ENCODE measurements at regions not wholly inside any gene's neighbourhood (a gene's known extent, or its start where the extent isn't known, plus 50 kb on each side); places are given as distances from the start of the nearest gene placed in this dataset.
"Not testable (repeated sequence)": the region's sequence is repeated elsewhere in the genome, so short reads cannot be mapped to it uniquely, and the experiment has no call there.

DNA sequence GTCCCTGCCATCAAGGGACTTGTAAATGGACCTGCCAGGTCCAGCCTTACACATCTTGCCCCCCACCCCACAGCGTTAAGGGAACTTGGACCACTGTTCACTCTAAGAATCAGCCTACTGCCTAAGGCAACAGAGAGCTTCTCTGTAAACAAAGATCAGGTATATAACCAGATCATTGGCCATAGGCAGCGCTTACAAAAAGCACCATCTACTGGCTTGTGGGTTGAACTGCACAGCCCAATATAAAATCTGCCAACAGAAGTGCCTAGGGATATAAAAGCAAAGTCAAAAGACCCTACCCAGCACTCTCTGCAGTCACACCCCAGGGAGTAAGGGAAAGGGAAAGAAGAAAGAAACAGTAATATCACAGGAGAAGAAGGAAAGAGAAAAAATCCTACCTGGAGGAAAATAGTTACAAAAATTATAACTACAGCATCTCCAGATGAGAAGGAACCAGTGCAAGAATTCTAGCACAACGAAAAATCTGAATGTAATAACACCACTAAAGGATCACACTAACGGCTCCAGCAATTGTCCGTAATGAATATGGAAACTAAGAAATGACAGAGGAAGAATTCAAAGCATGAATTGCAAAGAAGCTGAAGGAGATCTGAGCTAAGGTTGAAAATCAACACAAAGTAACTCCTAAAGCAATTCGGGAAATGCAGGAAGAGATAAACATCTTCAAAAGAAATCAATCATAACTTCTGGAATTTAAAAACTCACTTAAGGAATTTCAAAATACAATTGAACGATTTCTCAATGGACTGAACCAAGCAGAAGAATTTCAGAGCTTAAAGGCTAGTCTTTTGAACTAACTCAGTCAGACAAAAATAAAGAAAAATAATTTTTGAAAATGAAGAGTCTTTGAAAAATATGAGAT, 95.2 kb upstream of the PCED1B start:
- DNase-seq = peak in 1 of 3 donors; percentile 45

DNA sequence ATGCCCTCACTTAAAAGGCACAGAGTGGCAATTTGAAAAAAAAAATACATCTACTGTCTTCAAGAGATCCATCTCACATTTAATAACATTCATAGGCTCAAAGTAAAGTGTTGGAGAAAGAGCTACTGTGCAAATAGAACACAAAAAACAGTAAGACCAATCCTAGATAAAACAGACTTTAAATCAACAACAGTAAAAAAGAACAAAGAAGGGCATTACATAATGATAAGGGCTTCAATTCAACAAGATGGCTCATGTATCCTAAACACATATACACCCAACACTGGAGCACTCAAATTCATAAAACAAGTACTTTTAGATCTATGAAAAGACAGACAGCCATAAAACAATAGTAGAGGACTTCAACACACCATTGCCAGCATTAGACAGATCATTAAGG, 93.6 kb upstream of the PCED1B start:
- DNase-seq = no peak

GRCh38 chr12:46988122-46988521, 91.3 kb upstream of the PCED1B start:
- not testable (repeated sequence) for DNase-seq

DNA sequence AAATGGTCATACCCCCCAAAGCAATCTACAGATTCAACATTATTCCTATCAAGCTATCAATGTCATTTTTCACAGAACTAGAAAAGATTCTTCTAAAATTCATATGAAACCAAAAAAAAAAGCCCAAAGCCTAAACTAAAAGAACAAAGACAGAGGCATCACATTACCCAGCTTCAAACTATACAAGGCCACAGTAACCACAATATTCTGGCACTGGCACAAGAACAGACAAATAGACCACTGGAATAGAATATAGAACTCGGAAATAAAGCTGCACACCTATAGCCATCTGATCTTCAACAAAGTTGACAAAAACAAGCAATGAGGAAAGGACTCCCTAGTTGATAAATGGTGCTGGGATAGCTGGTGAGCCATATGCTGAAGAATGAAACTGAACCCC, 89.2 kb upstream of the PCED1B start:
- no peak for DNase-seq

DNA sequence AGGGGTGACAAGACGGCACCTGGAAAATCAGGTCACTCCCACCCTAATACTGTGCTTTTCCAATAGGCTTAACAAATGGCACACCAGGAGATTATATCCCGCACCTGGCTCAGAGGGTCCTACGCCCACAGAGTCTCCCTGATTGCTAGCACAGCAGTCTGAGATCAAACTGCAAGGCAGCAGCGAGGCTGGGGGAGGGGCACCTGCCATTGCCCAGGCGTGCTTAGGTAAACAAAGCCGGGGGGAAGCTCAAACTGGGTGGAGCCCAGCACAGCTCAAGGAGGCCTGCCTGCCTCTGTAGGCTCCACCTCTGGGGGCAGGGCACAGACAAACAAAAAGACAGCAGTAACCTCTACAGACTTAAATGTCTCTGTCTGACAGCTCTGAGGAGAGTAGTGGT, 87.4 kb upstream of the PCED1B start:
- not testable (repeated sequence) for DNase-seq

DNA sequence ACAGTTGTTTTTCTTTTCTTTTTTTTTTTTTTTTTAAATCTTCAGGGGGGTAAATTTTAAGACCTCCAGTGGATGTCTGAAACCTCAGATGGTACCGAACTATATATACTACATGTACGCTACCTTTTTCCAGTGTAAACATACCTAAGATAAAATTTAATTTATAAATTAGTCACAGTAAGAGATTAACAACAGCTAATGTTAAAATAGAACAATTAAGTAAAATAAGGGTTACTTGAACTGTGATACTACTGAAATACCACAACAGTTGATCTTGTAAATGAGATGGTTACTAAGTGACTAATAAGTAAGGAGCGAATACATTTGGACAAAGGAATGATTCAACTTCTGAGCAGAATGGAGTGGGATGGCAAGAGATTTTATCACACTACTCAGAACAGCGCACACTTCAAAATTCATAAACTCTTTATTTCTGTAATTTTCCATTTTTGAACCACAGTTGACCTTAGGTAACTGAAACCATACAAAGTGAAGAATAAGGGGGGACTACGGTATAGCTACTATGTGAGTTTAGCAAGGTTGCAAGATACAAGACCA, 80.5 kb upstream of the PCED1B start:
- DNase-seq = peak in 1 of 3 donors; percentile 21

GRCh38 chr12:47004634-47005033, 74.8 kb upstream of the PCED1B start:
- no peak for DNase-seq

DNA sequence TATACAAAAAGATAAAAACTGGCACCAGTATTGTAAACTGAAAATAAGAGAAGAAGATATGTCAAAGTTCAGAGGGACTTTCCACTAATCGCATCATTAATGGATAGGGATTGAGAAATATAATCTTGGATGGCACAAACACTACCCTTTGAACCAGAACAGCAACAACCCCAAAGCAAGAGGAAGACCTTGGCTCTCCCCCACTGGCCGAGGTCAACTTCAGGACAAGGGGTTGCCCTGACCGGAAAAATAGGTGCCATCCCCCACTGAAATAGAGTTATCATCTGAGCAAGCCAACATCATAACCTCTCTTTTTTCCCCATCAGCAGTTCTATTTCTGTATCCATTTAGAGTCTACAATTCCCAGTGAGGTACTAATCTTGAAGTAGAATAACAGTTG, 72.4 kb upstream of the PCED1B start:
- no peak for DNase-seq

DNA sequence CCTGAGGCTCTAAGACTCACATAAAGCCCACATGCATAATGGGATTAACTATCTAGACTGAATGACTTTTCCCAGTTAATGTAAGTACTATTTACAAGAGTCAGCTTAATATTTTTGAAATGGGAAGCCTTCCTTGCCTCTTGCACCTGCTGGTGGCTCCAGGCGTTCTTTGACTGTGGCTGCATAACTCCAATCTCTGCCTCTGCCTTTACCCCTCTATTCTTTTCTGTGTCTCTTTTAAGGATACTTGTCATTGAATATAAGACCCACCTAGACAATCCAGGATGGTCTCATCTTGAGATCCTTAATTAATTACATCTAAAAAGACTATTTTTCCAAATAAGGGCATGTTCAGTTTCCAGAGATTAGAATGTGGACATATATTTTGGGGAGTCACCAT, 66.9 kb upstream of the PCED1B start:
- DNase-seq = no peak

GRCh38 chr12:47014474-47014873, 64.9 kb upstream of the PCED1B start:
- peak in 1 of 3 donors; percentile 10 for DNase-seq

GRCh38 chr12:47015381-47015780, 64.0 kb upstream of the PCED1B start:
- DNase-seq = no peak

DNA sequence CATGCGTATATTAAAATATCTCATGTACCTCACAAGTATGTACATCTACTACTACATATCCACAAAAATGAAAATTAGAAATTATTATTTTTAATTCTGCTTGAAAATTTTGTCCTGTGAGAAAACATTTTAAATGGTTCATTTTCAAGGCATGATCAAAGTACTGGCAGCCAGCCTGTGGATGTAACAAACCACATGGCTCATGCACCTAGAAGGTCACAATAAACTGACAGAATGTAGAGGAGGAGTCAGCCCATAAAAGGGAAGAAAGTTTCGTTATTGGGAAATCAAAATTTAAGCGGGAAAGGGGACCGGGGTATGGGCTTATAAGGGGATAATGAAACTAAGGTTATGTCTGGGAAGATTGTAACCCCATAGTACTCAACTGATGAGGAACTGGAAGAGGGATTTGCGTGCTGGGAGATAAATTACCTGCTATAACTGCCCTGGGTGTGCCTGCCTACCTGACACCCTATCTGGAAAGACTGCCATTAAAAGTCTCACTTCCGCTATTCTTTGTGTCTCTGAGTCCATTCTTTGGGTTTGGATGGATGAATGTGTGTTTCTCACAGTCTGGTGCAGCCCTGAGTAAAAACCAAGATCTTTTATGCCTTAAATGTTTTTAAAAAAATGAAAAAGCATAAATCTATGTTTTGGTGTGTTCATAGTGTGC, 62.2 kb upstream of the PCED1B start:
- DNase-seq = no peak

- DNase-seq = no peak
These were observed 61.4 kb upstream of the PCED1B start for GRCh38 chr12:47017901-47018475.

DNA sequence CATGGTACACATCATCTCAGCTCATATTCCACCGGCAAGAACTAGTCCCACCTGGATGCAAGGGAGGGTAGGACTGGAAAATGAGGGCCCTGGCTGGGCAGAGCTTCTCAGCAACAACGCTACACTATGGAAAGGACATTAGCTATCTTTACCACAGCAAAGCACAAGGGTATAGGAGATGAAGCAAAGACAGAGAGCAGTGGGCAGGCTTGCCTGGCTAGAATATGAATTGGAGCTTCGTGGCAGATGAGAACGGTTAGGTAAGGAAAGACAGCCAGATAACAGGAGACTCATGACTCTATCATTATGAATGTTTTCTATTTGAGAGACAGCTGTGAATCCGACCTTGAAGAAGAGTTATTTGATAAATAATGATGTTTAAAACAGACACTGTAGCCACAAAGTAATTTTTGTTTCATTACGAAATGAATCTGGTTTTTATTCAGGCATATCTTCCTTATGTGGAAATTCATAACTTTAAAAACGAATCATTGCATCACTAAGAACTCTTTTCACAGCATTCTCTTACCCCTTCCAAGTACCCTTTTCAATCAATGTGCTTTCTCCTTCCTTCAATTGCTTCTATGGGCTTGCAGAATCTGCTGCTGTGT, 59.1 kb upstream of the PCED1B start:
- DNase-seq = no peak

GRCh38 chr12:47021298-47021697, 58.1 kb upstream of the PCED1B start:
- DNase-seq = peak; percentile 50 to 84 (median 69)

- DNase-seq = peak in 1 of 3 donors; percentile 48
These were observed 57.1 kb upstream of the PCED1B start for GRCh38 chr12:47022296-47022695.

- DNase-seq = no peak
These were observed 56.1 kb upstream of the PCED1B start for GRCh38 chr12:47023311-47023710.

DNA sequence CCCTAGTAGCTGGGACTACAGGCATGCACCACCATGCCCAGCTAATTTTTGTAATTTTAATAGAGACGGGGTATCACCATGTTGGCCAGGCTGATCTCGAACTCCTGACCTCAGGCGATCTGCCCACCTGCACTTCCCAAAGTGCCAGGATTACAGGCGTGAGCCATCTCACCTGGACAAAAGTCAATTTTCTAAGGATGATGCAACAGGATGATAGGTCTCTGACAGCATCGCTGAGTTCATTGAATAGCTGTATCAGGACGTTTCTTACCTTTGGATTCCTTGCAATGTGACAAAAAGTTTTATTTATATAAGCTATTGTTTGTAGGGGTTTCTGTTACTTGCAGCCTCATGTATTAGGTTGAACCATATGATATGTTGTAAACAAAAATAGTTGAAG, 55.5 kb upstream of the PCED1B start:
- DNase-seq = no peak

GRCh38 chr12:47024463-47024862, 55.0 kb upstream of the PCED1B start:
- no peak for DNase-seq

DNA sequence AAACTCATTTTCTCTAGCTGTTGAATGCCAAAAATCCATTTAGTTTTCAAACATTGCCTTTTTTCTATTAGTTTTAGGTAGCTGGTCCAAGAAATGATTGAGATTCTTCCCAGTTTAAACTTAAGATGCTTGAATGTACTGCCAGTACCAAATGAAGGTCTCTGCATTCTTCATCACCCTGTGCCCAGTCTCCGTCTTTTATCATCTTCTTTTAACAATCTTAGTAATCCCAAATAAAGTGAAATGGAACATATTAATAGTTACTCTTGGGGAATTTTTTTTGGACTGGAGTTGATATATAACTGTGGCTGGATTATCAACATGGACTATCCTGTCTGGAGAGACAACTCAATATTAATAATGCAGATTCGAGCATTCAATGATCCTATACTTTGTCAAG, 54.1 kb upstream of the PCED1B start:
- DNase-seq = no peak

DNA sequence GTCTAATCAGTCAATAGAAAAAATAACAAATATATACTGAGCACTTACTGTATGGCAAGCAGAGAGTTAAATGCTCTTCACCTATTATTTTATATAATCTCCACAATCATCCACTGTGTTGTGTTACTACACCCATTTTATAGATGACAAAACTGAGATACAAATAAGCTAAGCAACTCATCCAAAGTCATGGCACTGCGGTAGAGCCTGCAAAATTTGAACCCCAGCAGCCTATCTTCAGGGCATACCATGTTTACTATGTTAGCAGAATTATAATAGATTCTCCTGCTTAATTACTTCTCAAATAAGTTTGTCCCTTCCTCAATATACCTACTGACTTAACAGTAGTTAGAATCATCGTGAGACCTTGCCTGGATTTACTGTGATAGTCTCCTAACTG, 53.6 kb upstream of the PCED1B start:
- no peak for DNase-seq

DNA sequence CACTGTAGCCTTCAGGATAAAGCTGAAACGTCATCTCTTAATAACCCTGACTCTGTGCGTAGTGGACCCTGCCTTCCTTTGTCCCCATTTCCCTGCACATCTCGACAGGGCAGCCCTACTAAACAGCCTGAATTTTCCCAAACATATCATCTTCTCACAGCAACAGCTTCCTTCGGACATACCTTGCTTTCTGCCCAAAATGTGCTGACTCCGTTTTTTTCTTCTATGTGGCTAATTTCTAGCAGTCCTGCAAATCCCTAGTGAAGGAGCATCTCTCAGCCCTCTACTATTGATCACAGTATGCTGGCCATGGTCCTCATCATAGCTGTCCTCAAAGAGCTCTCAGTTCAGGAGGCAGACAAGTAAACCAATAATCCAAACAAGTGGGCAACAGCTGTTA, 53.1 kb upstream of the PCED1B start:
- DNase-seq = no peak
